Mesenchymal stem cell (in vitro differentiated cells and primary cell): ENCODE measurements at regions not wholly inside any gene's neighbourhood (a gene's known extent, or its start where the extent isn't known, plus 50 kb on each side); places are given as distances from the start of the nearest gene placed in this dataset.

ENCODE experiments used
- DNase-seq: peaks from one replicate; pipeline ENCODE4 v3.0.0-alpha.2; 2013
- H2AFZ ChIP-seq: one replicate; pipeline ENCODE4 v1.6.1; 2013; ENCODE audit warnings: low read depth, mild to moderate bottlenecking, control low read depth, inconsistent platforms, low read length, moderate library complexity
- H2AK5ac ChIP-seq: 2 replicates; pipeline ENCODE4 v1.6.1; 2013; ENCODE audit warnings: low read length, moderate library complexity, mild to moderate bottlenecking, inconsistent platforms; ENCODE audit not compliant: severe bottlenecking
- H2BK120ac ChIP-seq: one replicate; pipeline ENCODE4 v1.6.1; 2013; ENCODE audit warnings: low read depth, mild to moderate bottlenecking, inconsistent platforms, low read length, moderate library complexity
- H2BK12ac ChIP-seq, 2 experiments: one replicate each; pipeline ENCODE4 v1.6.1; 2013; ENCODE audit warnings: inconsistent platforms in 2 of 2, low read length in 2 of 2, mild to moderate bottlenecking in 2 of 2, moderate library complexity in 2 of 2, control low read depth in 1 of 2
- H2BK15ac ChIP-seq: one replicate; pipeline ENCODE4 v1.6.1; 2013; ENCODE audit warnings: mild to moderate bottlenecking, low read depth, inconsistent platforms; ENCODE audit not compliant: poor library complexity, severe bottlenecking
- H2BK5ac ChIP-seq: 2 replicates; pipeline ENCODE4 v1.6.1; 2013; ENCODE audit warnings: low read depth, mild to moderate bottlenecking, low read length, control low read depth, inconsistent platforms; ENCODE audit not compliant: poor library complexity, severe bottlenecking
- H3K14ac ChIP-seq, 2 experiments: one replicate each; pipeline ENCODE4 v1.6.1; 2013; ENCODE audit warnings: inconsistent platforms in 2 of 2, low read length in 2 of 2, control low read depth in 1 of 2, mild to moderate bottlenecking in 1 of 2, moderate library complexity in 1 of 2
- H3K18ac ChIP-seq, 2 experiments: one replicate each; pipeline ENCODE4 v1.6.1; 2013; ENCODE audit warnings: inconsistent platforms in 2 of 2, low read length in 2 of 2, control low read depth in 1 of 2, low read depth in 1 of 2, mild to moderate bottlenecking in 1 of 2
- H3K23ac ChIP-seq, 2 experiments: one replicate each; pipeline ENCODE4 v1.6.1; 2013; ENCODE audit warnings: inconsistent platforms in 2 of 2, low read length in 2 of 2, mild to moderate bottlenecking in 2 of 2, moderate library complexity in 2 of 2, control low read depth in 1 of 2
- H3K27ac ChIP-seq: 2 replicates; pipeline ENCODE4 v1.5.1; 2013; ENCODE audit warnings: mild to moderate bottlenecking, moderate library complexity, low read length, control low read depth, inconsistent platforms; ENCODE audit not compliant: poor library complexity, severe bottlenecking
- H3K27me3 ChIP-seq, 2 experiments: 2 replicates each; pipeline versions ENCODE4 v1.6.1 to v1.7.0; 2013; ENCODE audit warnings: low read length in 2 of 2, mild to moderate bottlenecking in 2 of 2, moderate library complexity in 2 of 2, control low read depth in 1 of 2, inconsistent platforms in 1 of 2; ENCODE audit not compliant: control insufficient read depth in 1 of 2, insufficient read depth in 1 of 2
- H3K36me3 ChIP-seq, 2 experiments: 2 replicates each; pipeline versions ENCODE4 v1.6.1 to v1.7.0; 2013; ENCODE audit warnings: low read length in 2 of 2, control low read depth in 1 of 2, inconsistent platforms in 1 of 2, low read depth in 1 of 2, mild to moderate bottlenecking in 1 of 2; ENCODE audit not compliant: insufficient read depth in 2 of 2, control insufficient read depth in 1 of 2
- H3K4ac ChIP-seq, 2 experiments: one replicate each; pipeline ENCODE4 v1.6.1; 2013; ENCODE audit warnings: inconsistent platforms in 2 of 2, low read length in 2 of 2, mild to moderate bottlenecking in 2 of 2, moderate library complexity in 2 of 2, control low read depth in 1 of 2, low read depth in 1 of 2
- H3K4me1 ChIP-seq: 2 replicates; pipeline ENCODE4 v1.6.1; 2013; ENCODE audit warnings: low read depth, low read length, control low read depth; ENCODE audit not compliant: control insufficient read depth, insufficient read depth
- H3K4me2 ChIP-seq: 2 replicates; pipeline ENCODE4 v1.6.1; 2013; ENCODE audit warnings: low read length, mild to moderate bottlenecking, inconsistent platforms; ENCODE audit not compliant: poor library complexity, severe bottlenecking
- H3K4me3 ChIP-seq, 2 experiments: 2 replicates each; pipeline versions ENCODE4 v1.5.1 to v1.7.0; 2013; ENCODE audit warnings: low read length in 2 of 2, mild to moderate bottlenecking in 2 of 2, control low read depth in 1 of 2, low read depth in 1 of 2; ENCODE audit not compliant: insufficient read depth in 1 of 2
- H3K79me1 ChIP-seq: replicated peaks from 2 replicates; pipeline ENCODE4 v1.6.1; 2013; ENCODE audit warnings: mild to moderate bottlenecking, control low read depth, low read length, inconsistent platforms; ENCODE audit not compliant: poor library complexity, severe bottlenecking
- H3K9ac ChIP-seq: 2 replicates; pipeline ENCODE4 v1.7.0; 2013; ENCODE audit warnings: mild to moderate bottlenecking, low read length, moderate library complexity
- H3K9me3 ChIP-seq: 2 replicates; pipeline ENCODE4 v1.7.0; 2013; ENCODE audit warnings: mild to moderate bottlenecking, low read length; ENCODE audit not compliant: control insufficient read depth
- H4K8ac ChIP-seq: one replicate; pipeline ENCODE4 v1.6.1; 2013; ENCODE audit warnings: inconsistent platforms, mild to moderate bottlenecking, low read length, moderate library complexity
- H4K91ac ChIP-seq: one replicate; pipeline ENCODE4 v1.6.1; 2013; ENCODE audit warnings: mild to moderate bottlenecking, low read length, inconsistent platforms
- WGBS: methylation state at CpG from one replicate; pipeline ENCODE4 v1.1.7; 2013; ENCODE audit warnings: mixed read lengths; 5-methylcytosine and 5-hydroxymethylcytosine counted together

DNA sequence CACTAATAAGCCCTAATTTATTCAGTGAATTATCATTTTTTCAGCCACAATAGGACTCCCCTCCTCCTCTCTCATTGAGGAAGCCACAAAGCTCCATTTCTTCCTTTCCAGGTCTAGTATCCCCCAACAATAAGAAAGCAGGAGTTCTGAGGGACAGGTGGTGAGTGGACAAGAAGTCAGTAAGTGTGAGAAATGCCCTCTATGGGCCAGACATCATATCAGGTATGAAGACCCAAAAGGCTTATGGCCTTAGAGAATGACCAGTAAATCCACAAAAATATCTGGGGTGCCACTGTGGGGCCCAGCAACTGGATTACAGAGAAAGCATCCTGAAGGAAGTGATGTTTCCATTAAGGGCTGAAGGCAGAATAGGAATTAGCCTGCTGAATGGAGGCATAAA is 175.7 kb downstream of the TRIM33 start:
- H3K36me3 ChIP-seq: no peaks in the 10 kb centered on the region
- no peak overlapping the region for H4K8ac ChIP-seq
- H3K9ac ChIP-seq: no peak overlapping the region
- no peak overlapping the region for H2BK12ac ChIP-seq
- H3K27ac ChIP-seq: no peak overlapping the region
- no peak overlapping the region for H3K4me2 ChIP-seq
- no peak overlapping the region for H3K14ac ChIP-seq
- H3K9me3 ChIP-seq: no peaks in the 10 kb centered on the region
- no peak overlapping the region for H2AK5ac ChIP-seq
- no peak overlapping the region for H3K4me3 ChIP-seq
- no peak overlapping the region for H3K4ac ChIP-seq
- H3K27me3 ChIP-seq: peaks cover 7 to 16% of the 10 kb centered on the region in 2 experiments
- no peaks in the 10 kb centered on the region for H3K79me1 ChIP-seq
- H2AFZ ChIP-seq: no peak overlapping the region
- no peak overlapping the region for H3K18ac ChIP-seq
- H2BK5ac ChIP-seq: no peak overlapping the region
- H2BK120ac ChIP-seq: no peak overlapping the region
- H2BK15ac ChIP-seq: no peak overlapping the region
- no peak overlapping the region for H3K23ac ChIP-seq
- no peak for DNase-seq
- H3K4me1 ChIP-seq: no peaks in the 10 kb centered on the region
- H4K91ac ChIP-seq: no peak overlapping the region

DNA sequence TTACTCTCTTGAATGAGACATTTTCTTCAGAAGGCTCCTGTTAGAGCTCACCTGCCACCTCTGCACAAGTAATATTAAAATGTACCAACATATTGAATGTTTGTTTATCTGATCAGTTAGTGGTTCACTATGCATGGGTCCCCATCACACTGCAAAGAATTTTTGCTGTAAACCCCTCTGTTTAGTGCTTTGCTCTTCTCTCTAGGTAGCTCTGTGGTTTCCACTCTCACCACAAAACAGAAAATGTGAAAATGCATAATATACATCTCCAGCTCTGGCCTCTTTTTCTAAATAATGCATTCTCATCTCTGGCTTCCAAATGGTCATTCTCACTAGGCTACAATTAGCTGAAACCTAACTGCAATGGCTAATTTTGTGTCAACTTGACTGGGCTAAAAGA is 176.7 kb downstream of the TRIM33 start:
- Histone ChIP-seq H3K27me3 (peaks cover 4 to 22% of the 10 kb centered on the region in 2 experiments), H4K91ac (no peak overlapping the region), H3K9me3 (no peaks in the 10 kb centered on the region), H3K4me1 (no peaks in the 10 kb centered on the region), H3K9ac (no peak overlapping the region), H2BK5ac (no peak overlapping the region), H2BK15ac (no peak overlapping the region), H3K23ac (no peak overlapping the region), H3K79me1 (no peaks in the 10 kb centered on the region), H3K4me3 (no peak overlapping the region), H2AK5ac (no peak overlapping the region), H3K27ac (no peak overlapping the region), H3K18ac (no peak overlapping the region), H3K14ac (no peak overlapping the region), H4K8ac (no peak overlapping the region), H3K4me2 (no peak overlapping the region), H3K4ac (no peak overlapping the region), H2AFZ (no peak overlapping the region), H3K36me3 (no peaks in the 10 kb centered on the region), H2BK120ac (no peak overlapping the region), H2BK12ac (no peak overlapping the region)
- no peak for DNase-seq

DNA sequence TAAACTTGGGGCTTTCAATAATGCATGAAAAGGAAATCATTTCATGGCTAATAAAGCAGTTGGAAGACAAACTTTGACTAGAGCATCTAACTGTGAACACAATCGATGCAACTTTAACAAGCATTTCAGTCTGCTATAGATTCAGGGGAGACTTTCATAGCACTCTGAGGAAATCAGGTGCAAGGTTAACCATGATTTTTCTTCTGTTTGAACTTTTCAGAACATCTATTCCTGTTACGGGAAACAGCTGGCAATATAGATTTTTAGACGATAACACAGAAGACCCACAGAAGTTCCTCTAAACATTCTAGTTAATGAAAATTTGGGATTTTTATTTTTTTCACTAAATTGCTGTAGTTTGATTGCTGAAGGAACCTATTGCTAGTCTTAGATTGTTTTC is 177.3 kb downstream of the TRIM33 start:
- H3K4me2 ChIP-seq: no peak overlapping the region

DNA sequence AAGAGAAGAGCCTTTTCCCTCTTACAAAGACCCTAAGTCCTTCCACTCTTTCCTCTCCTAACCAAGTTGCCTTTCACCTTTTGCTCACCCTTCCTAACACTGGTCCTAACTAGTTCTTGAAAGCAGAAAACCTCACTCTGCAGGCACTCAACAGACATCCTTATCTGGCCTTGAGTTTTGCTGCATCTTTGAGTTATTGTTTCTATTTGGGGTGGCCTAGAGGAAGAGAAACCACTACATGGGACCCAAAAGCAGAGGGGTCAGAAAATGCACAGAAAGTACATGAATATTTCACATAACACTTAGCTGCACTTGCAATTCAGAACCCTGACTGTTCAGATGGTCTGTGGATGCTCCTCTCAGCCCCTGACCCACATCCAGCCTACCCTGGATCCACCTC is 178.3 kb upstream of the SYT6 start:
- H3K18ac ChIP-seq: no peak overlapping the region
- no peaks in the 10 kb centered on the region for H3K36me3 ChIP-seq
- no peak overlapping the region for H3K4me3 ChIP-seq
- H3K27ac ChIP-seq: no peak overlapping the region
- no peaks in the 10 kb centered on the region for H3K79me1 ChIP-seq
- no peak overlapping the region for H3K9ac ChIP-seq
- peaks cover 4 to 27% of the 10 kb centered on the region in 2 experiments for H3K27me3 ChIP-seq
- no peak overlapping the region for H2AK5ac ChIP-seq
- H4K8ac ChIP-seq: no peak overlapping the region
- H3K4me1 ChIP-seq: no peaks in the 10 kb centered on the region
- no peak overlapping the region for H2BK12ac ChIP-seq
- no peak overlapping the region for H3K14ac ChIP-seq
- peaks cover 4% of the 10 kb centered on the region for H3K9me3 ChIP-seq
- H2BK120ac ChIP-seq: no peak overlapping the region
- no peak for DNase-seq
- H2BK5ac ChIP-seq: no peak overlapping the region
- H2AFZ ChIP-seq: no peak overlapping the region
- no peak overlapping the region for H3K23ac ChIP-seq
- no peak overlapping the region for H2BK15ac ChIP-seq
- no peak overlapping the region for H4K91ac ChIP-seq
- H3K4ac ChIP-seq: no peak overlapping the region
- no peak overlapping the region for H3K4me2 ChIP-seq

More for the DNA sequence above, 177.3 kb downstream of the TRIM33 start:
- Histone ChIP-seq H3K4me1 (no peaks in the 10 kb centered on the region), H4K8ac (no peak overlapping the region), H2BK120ac (no peak overlapping the region), H3K14ac (no peak overlapping the region), H2BK5ac (no peak overlapping the region), H2AFZ (no peak overlapping the region), H3K4me3 (no peak overlapping the region), H3K36me3 (no peaks in the 10 kb centered on the region), H3K27me3 (peaks cover 4 to 24% of the 10 kb centered on the region in 2 experiments), H3K9me3 (no peaks in the 10 kb centered on the region), H3K27ac (no peak overlapping the region), H3K18ac (no peak overlapping the region), H2AK5ac (no peak overlapping the region), H3K4ac (no peak overlapping the region), H3K23ac (no peak overlapping the region), H3K9ac (no peak overlapping the region), H3K79me1 (no peaks in the 10 kb centered on the region), H2BK15ac (no peak overlapping the region), H2BK12ac (no peak overlapping the region), H4K91ac (no peak overlapping the region)
- DNase-seq: no peak
- WGBS: 100% methylated on average over 1 of the region's 3 CpGs
